ENCODE measurements at regions not wholly inside any gene's neighbourhood (a gene's known extent, or its start where the extent isn't known, plus 50 kb on each side); places are given as distances from the start of the nearest gene placed in this dataset.

DNA sequence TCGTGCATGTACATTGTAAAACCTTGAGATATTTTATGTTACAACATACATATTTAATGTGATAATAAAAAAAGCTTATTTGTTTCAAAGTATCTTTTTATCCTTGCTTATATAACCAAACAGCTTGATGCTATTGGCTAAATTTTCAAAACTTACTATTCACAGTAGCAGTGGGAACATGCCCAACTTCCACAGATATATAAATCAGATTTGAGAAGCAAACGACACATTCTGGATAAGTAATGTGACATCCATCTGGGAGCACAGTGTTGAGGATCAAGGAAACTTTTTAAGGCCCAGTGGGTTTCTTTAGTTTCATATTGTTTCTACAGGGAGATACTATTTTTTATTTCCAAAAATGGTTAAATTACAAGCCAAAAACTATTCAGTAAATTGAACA, 350.7 kb downstream of the SEC23A start:
- TF ChIP-seq CTCF (IDR thresholded peaks at IDR 0.05) (no peak), TCF7L2 (IDR thresholded peaks at IDR 0.05; ENCODE audit: low read depth, low read length) (no peak), POLR2AphosphoS5 (IDR thresholded peaks at IDR 0.05; ENCODE audit: low read depth, low read length) (no peak), SIN3A (IDR thresholded peaks at IDR 0.05; ENCODE audit: borderline replicate concordance, insufficient read depth, low read depth, low read length) (no peak)
- TF ChIP-seq, protein P1, sequence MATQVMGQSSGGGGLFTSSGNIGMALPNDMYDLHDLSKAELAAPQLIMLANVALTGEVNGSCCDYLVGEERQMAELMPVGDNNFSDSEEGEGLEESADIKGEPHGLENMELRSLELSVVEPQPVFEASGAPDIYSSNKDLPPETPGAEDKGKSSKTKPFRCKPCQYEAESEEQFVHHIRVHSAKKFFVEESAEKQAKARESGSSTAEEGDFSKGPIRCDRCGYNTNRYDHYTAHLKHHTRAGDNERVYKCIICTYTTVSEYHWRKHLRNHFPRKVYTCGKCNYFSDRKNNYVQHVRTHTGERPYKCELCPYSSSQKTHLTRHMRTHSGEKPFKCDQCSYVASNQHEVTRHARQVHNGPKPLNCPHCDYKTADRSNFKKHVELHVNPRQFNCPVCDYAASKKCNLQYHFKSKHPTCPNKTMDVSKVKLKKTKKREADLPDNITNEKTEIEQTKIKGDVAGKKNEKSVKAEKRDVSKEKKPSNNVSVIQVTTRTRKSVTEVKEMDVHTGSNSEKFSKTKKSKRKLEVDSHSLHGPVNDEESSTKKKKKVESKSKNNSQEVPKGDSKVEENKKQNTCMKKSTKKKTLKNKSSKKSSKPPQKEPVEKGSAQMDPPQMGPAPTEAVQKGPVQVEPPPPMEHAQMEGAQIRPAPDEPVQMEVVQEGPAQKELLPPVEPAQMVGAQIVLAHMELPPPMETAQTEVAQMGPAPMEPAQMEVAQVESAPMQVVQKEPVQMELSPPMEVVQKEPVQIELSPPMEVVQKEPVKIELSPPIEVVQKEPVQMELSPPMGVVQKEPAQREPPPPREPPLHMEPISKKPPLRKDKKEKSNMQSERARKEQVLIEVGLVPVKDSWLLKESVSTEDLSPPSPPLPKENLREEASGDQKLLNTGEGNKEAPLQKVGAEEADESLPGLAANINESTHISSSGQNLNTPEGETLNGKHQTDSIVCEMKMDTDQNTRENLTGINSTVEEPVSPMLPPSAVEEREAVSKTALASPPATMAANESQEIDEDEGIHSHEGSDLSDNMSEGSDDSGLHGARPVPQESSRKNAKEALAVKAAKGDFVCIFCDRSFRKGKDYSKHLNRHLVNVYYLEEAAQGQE (IDR thresholded peaks at IDR 0.05; ENCODE audit: insufficient read depth in 1 of 2, low read depth in 2 of 2, low read length in 1 of 2): no peak
- Histone ChIP-seq H3K4me1 (ENCODE audit: control insufficient read depth, insufficient read depth, low read length) (no peaks in the 10 kb centered on the region), H3K9me3 (ENCODE audit: control insufficient read depth, insufficient read depth, low read depth, low read length) (no peaks in the 10 kb centered on the region), H3K27me3 (ENCODE audit: control insufficient read depth, insufficient read depth, low read length) (no peaks in the 10 kb centered on the region), H3K4me3 (ENCODE audit: low read depth in 2 of 2, low read length in 2 of 2) (no peak overlapping the region), H3K36me3 (ENCODE audit: control insufficient read depth, insufficient read depth, low read length) (no peaks in the 10 kb centered on the region), H3K27ac (ENCODE audit: low read length) (no peak overlapping the region)
- no TSS peak for BruUV-seq (replicated peaks)
- no peak for DNase-seq (ENCODE audit: low read depth, low spot score)
- ChIA-PET POLR2A (no interaction called here), CTCF (no interaction called here)
- in situ Hi-C loops (cut with HindIII; ENCODE audit: low pct_unique_long_range_greater_than_20kb, low sequenced_read_pairs): no loop called here
- no peak for ATAC-seq
- intact Hi-C loops (cut with micrococcal nuclease; ENCODE audit: unreplicated experiment): no loop called here

GRCh38 chr14:38751459-38751858, 351.6 kb downstream of the SEC23A start:
- Histone ChIP-seq H3K27ac (ENCODE audit: low read length) (no peak overlapping the region), H3K4me3 (ENCODE audit: low read depth in 2 of 2, low read length in 2 of 2) (no peak overlapping the region), H3K36me3 (ENCODE audit: control insufficient read depth, insufficient read depth, low read length) (no peaks in the 10 kb centered on the region), H3K9me3 (ENCODE audit: control insufficient read depth, insufficient read depth, low read depth, low read length) (no peaks in the 10 kb centered on the region), H3K4me1 (ENCODE audit: control insufficient read depth, insufficient read depth, low read length) (no peaks in the 10 kb centered on the region), H3K27me3 (ENCODE audit: control insufficient read depth, insufficient read depth, low read length) (no peaks in the 10 kb centered on the region)
- POLR2A ChIA-PET: no interaction called here
- CTCF ChIA-PET: no interaction called here
- DNase-seq (ENCODE audit: low read depth, low spot score) (no peak), ATAC-seq (no peak)
- intact Hi-C loops (cut with micrococcal nuclease; ENCODE audit: unreplicated experiment) (no loop called here), in situ Hi-C loops (cut with HindIII; ENCODE audit: low pct_unique_long_range_greater_than_20kb, low sequenced_read_pairs) (no loop called here)
- no TSS peak for BruUV-seq (replicated peaks)
- TF ChIP-seq, protein P1 (IDR thresholded peaks at IDR 0.05; ENCODE audit: insufficient read depth in 1 of 2, low read depth in 2 of 2, low read length in 1 of 2): no peak
- TF ChIP-seq CTCF (IDR thresholded peaks at IDR 0.05) (no peak), POLR2AphosphoS5 (IDR thresholded peaks at IDR 0.05; ENCODE audit: low read depth, low read length) (no peak), SIN3A (IDR thresholded peaks at IDR 0.05; ENCODE audit: borderline replicate concordance, insufficient read depth, low read depth, low read length) (no peak), TCF7L2 (IDR thresholded peaks at IDR 0.05; ENCODE audit: low read depth, low read length) (no peak)

Data from Panc1 (cell line).